GM21723 (cell line): ENCODE measurements at regions not wholly inside any gene's neighbourhood (a gene's known extent, or its start where the extent isn't known, plus 50 kb on each side); places are given as distances from the start of the nearest gene placed in this dataset.
"Not testable (repeated sequence)": the region's sequence is repeated elsewhere in the genome, so short reads cannot be mapped to it uniquely, and the experiment has no call there.

Experiments used
- ATAC-seq: cut with Tn5 transposase; IDR thresholded peaks from one replicate; pipeline ENCODE4 v1.9.1; 2021; ENCODE audit warnings: mild to moderate bottlenecking, moderate library complexity; ENCODE audit not compliant: unreplicated experiment

GRCh38 chr13:99746637-99747402 lies 224.7 kb downstream of the ZIC5 start:
- no peak for ATAC-seq

GRCh38 chr13:99743094-99743493 lies 228.5 kb downstream of the ZIC5 start:
- no peak for ATAC-seq

GRCh38 chr13:99741960-99742359 lies 229.6 kb downstream of the ZIC5 start:
- ATAC-seq: no peak

- no peak for ATAC-seq
Observed at GRCh38 chr13:99740251-99740979, 231.2 kb downstream of the ZIC5 start.

GRCh38 chr13:99738626-99739025 lies 232.9 kb downstream of the ZIC5 start:
- ATAC-seq: no peak

GRCh38 chr13:99737481-99738245 lies 233.9 kb downstream of the ZIC5 start:
- no peak for ATAC-seq

GRCh38 chr13:99736541-99736940 lies 235.0 kb downstream of the ZIC5 start:
- no peak for ATAC-seq

GRCh38 chr13:99734013-99734693 lies 232.9 kb downstream of the TM9SF2 start:
- no peak for ATAC-seq

GRCh38 chr13:99733346-99733745 lies 232.1 kb downstream of the TM9SF2 start:
- ATAC-seq: no peak

- ATAC-seq: no peak
Observed at GRCh38 chr13:99731747-99732146, 230.5 kb downstream of the TM9SF2 start.

- no peak for ATAC-seq
Observed at GRCh38 chr13:99730403-99730802, 229.1 kb downstream of the TM9SF2 start.

- no peak for ATAC-seq
Observed at GRCh38 chr13:99729745-99730144, 228.5 kb downstream of the TM9SF2 start.

GRCh38 chr13:99727651-99728050 lies 226.4 kb downstream of the TM9SF2 start:
- not testable (repeated sequence) for ATAC-seq

- ATAC-seq: no peak
Observed at GRCh38 chr13:99726282-99726894, 225.1 kb downstream of the TM9SF2 start.

- ATAC-seq: no peak
Observed at GRCh38 chr13:99725644-99726043, 224.4 kb downstream of the TM9SF2 start.

GRCh38 chr13:99724633-99725517 lies 223.6 kb downstream of the TM9SF2 start:
- no peak for ATAC-seq

GRCh38 chr13:99723878-99724277 lies 222.6 kb downstream of the TM9SF2 start:
- ATAC-seq: no peak

GRCh38 chr13:99722931-99723330 lies 221.7 kb downstream of the TM9SF2 start:
- no peak for ATAC-seq

GRCh38 chr13:99722338-99722818 lies 221.1 kb downstream of the TM9SF2 start:
- ATAC-seq: no peak
